RKO (cell line): ENCODE measurements at regions not wholly inside any gene's neighbourhood (a gene's known extent, or its start where the extent isn't known, plus 50 kb on each side); places are given as distances from the start of the nearest gene placed in this dataset.
"Not testable (repeated sequence)": the region's sequence is repeated elsewhere in the genome, so short reads cannot be mapped to it uniquely, and the experiment has no call there.

Source experiments
- DNase-seq: peaks from one replicate; pipeline ENCODE4 v3.0.0-alpha.2; 2016; ENCODE audit warnings: low spot score

DNA sequence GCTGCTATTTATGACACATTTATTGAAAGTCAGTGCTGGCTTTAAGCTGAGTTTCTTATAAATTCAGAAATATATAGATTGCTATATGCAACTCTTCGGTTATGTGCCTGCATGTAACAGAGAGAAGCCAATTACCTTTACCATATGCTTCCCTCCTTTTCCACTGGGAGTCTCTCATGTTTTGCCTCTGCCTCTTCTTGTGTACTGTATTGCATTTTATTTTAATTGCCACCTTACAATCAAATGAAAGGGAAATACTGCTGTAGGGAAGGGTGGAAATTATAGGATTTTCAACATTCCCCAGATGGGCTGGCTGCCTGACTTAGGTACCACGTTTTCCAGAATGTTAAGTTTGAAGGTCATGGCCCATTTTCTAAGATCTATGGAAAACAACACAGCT lies 655.4 kb upstream of the SLIT2 start:
- DNase-seq = no peak

DNA sequence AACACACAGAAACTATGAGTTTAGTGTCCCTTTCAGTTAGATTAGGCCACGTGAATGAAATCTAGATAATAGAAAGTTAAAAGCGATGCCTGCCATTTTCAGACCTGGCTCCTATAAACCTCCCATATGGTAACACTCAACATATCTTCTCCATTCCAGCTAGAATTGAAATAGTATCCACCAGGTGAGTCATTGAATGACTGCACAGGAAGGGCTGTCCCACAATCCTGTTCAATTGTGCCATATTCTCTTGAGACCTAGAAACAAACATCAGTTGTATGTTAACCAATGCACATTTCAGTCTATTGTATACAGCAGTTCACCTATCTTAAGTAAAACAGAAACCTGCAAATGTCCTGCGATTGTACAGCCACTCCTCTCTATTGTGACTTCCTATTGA lies 659.3 kb upstream of the SLIT2 start:
- DNase-seq = no peak

- DNase-seq = no peak
These were observed 667.7 kb upstream of the SLIT2 start for GRCh38 chr4:19583827-19584569.

GRCh38 chr4:19580095-19580494 lies 671.6 kb upstream of the SLIT2 start:
- no peak for DNase-seq

GRCh38 chr4:19579608-19580007 lies 672.1 kb upstream of the SLIT2 start:
- no peak for DNase-seq

DNA sequence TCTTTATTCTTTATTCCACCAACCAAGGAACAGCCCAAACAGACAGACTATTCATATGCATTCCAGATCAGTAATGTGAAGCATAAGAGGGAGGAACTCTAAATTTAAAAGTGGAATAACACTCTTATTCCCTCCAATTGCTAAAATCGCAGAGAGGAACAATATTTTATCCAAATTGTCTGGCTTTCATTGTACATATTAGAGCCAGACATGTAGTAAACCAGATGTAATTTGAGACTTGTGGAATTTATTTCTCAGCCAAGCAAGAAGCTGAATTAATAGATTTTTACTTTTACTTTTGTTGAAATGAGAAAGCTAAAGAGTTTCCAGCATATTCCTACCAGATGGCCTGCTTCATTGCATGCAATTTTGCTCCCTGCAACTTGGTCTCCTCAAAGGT lies 674.6 kb upstream of the SLIT2 start:
- no peak for DNase-seq

- no peak for DNase-seq
These were observed 675.8 kb upstream of the SLIT2 start for GRCh38 chr4:19575924-19576323.

DNA sequence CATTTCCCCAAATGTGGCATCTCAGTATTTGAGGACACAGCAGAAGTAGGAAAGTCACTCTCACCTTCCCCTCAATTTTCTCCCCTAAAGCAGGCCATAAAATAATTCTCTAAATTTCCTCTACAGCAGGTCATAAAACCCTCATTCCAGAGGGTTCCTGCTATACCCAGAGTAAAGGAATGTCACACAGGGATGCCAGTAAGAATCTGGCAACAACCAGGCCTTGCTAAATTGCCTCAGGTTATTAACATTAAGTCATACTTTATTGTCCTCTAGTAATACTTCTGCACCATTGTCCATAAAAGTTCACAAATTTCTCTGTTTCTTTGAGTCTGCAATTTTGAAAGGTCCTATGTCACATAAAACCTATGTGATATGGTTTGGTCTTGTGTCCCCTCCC lies 685.7 kb upstream of the SLIT2 start:
- no peak for DNase-seq

DNA sequence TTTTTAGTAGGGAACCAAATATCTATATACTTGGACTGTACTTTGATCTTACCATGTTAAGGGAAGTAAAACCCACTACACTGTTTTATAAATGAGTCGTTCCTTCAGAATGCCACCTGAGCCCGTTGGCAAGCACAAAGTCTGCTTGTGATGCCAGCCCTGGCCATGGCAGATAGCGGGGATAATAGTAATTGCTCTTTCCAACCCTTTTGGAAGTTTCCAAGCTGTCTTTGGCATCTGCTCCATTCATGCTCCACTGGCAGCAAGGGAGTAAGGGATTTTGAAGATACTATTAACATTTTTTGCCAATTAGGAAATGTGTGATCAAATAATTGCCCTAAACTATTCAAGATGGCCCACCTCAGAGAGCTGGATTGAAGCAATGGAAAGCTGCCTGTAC lies 689.2 kb upstream of the SLIT2 start:
- DNase-seq = no peak

DNA sequence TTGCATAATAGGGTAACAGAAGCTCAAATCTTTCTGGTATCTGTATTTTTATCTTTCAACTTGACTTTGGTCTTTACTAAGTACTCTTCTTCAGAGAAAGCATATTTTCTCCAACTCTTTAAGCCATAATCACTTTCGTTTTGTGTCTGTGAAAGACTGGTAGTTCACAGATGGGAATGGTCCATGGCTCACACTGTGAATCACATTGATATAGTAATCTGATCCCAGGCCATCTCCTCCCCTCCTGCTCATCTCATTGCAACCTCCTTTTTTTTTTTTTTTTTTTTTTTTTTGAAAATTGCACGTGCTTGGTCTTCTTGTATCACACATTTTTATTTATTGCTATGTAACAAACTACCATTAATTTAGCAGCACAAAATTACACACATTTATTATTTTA lies 694.5 kb upstream of the SLIT2 start:
- DNase-seq = no peak

DNA sequence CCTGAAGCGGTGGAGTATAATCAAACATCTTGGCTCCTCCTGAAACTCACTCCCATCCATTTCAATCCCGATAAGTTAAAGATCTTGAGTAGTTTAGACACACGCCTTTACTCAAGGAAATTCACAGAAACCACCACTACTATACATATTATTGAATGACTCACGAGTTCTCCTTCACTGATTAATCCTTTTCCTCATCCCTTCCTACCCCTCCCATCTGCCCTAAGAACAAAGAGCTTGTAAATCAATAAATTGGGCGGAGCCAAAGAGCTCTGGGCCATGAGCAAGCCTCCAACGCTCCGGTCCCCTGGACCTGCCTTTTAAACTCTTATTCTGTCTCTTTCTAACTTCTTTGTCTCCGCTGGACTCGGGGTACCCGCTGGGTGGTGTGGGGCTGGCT lies 695.4 kb upstream of the SLIT2 start:
- not testable (repeated sequence) for DNase-seq

DNA sequence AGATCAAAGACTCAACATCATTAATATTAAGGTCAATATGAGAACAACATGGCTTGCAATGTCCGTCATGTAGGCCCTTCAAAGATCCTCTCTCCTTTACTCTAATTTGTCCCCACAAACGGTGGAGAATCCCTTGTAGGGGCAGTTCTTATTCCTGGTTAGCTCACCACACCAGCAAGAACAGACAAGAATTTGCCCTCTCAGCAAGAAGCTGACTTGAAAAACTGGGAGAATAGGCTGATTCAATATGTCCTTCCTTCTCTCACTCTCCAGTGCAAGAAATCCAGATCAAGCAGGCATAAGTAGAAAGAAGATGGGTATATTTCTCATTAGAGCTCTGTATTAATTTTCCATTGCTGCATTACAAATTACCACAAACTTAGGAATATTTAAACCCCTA lies 704.2 kb upstream of the SLIT2 start:
- no peak for DNase-seq

GRCh38 chr4:19544446-19545125 lies 707.1 kb upstream of the SLIT2 start:
- DNase-seq = no peak

DNA sequence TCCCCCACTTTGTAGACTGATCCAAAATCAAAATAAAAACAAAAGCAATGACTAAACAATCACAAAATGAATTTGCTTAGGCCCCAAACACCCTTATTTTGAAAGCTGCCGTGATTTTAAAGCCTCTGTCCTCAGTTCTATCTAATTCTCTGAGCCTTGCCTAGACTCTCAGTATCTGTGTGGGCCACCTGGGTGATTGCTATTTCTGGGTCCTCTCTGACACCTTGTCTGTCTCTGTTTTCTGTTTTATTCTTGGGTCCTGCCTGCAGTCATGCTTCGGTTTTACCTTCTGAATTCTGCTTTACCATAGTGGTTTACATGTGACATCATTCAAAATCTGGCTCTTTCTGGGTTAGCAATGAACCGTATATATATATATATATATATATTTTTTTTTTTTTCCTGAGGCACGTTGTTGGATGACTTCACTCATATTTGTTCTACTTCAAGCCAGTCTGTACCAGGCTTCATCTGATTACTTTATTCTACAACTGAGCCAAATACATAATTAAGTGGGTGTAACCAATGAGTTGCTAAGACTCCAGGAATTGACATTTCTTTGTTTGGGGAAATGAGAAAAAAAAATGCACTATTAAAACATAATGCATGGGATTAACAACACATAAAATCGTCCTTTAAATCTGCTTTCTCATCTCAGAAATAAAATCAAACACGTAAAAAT lies 710.7 kb upstream of the SLIT2 start:
- no peak for DNase-seq

DNA sequence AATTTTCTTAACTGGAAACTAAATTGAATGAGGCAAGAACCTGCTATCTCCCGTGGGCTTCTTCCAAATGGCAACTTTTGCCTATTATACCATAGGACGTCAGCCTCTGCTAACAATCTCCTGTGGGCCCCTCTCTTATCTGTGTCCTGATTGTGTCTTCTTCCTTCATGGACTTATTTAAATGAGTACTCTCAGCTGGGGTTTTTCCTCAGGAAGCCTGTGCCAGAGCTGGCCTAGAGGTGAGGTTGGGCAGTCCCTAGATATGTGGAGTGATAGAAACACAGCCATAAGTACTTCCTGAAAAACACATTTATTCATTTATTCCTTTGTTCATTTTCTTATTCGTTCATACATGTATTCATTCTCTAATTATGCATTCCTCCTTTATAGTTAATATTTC lies 712.5 kb upstream of the SLIT2 start:
- no peak for DNase-seq

- DNase-seq = no peak
These were observed 717.5 kb upstream of the SLIT2 start for GRCh38 chr4:19534159-19534558.

- no peak for DNase-seq
These were observed 719.5 kb upstream of the SLIT2 start for GRCh38 chr4:19531906-19532848.

DNA sequence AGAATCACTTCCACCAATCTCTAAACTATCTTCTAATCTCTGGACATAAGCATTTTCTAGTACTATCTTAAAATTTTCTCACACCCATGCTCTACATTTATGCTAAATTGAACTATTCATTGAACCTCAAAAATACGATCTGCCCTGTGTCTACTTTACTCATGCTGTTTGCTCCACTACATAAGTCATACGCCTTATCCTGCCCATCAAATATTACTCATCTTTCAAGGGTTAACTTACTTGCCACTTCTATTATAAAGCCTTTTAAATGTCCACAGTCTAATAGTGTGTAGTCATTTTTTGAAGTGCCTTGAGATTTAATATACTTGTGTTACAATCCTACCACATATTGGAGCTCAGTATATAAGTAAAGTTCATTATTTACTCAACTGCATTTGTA lies 727.7 kb upstream of the SLIT2 start:
- no peak for DNase-seq

GRCh38 chr4:19522966-19523365 lies 728.7 kb upstream of the SLIT2 start:
- DNase-seq = no peak

DNA sequence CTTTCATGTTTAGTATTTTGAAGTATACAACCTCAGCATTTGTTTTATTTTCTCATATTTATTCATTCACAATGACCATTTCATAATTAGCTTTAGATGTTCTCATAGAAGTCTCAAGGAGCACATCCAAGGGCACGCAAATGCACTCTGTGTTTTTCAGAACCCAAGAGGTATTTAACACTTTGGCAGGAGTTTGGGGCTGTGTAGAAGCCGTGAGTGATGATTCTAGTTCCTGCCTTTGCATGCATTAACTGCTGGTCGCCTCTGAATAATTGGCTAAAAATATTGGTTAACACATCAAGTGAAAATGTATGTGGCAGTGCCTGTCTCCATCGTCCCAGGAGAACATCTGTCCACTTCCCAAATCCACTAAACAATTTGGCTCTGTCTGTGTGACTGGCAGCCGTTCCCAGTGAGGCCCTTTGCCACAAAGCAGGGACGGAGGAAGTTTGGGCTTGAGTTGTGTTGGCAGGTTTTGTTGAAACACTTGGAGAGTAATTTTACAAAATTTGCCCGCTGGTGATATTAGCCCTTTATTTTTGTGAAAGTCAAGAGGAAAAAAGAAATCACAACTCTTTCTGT lies 730.7 kb upstream of the SLIT2 start:
- no peak for DNase-seq

DNA sequence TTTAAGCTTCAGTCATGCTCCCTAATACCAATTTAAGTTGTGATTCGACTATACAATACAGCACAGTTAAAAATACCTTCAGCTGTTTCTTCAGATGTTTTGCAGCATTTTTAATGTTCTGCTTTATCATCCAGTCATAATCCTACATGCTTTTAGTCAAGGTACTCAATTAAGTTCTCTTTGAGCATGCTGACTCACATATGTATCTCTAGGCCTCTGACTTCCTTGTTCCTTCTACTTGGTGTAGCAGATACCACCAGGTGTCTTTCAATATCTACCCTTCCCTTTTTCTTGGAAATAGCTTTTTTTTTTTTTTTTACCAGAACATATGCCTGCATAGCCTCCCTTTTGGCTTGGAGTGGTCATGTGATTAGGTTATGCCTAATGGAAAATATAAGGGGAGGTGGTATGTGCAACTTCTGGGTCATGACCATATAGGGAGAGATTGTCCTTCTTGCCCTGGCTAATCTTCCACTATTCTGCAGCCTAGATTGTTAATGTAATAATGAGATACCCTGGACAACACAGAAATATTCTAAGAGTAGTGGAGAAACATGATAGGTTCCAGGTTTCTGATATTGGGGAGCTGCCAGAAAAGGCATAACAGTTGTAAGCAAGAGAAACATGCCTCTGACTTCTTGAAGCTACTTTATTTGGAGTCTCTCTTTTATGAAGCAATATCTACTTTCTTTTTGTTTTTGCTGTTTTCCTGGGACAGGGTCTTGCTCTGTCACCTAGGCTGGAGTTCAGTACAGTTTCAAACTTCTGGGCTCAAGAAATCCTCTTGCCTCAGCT lies 737.2 kb upstream of the SLIT2 start:
- no peak for DNase-seq
